Urothelium cell line (cell line): ENCODE measurements at regions not wholly inside any gene's neighbourhood (a gene's known extent, or its start where the extent isn't known, plus 50 kb on each side); places are given as distances from the start of the nearest gene placed in this dataset.
"Not testable (repeated sequence)": the region's sequence is repeated elsewhere in the genome, so short reads cannot be mapped to it uniquely, and the experiment has no call there.

ENCODE experiments used
- DNase-seq: peaks from one replicate; pipeline ENCODE4 v3.0.0; 2011; ENCODE audit warnings: low spot score, mixed read lengths
- FAIRE-seq: peaks from 2 replicates; lab custom pipeline; 2011; peaks lifted over from hg19 to GRCh38; lab: Jason Lieb, UNC

- FAIRE-seq (no peak), DNase-seq (no peak)
Observed at GRCh38 chr21:17185674-17186073, 327.2 kb upstream of the CXADR start.

GRCh38 chr21:17189963-17190362 is 322.9 kb upstream of the CXADR start:
- FAIRE-seq (no peak), DNase-seq (no peak)

- no peak for FAIRE-seq
Observed at GRCh38 chr21:17191346-17191993, 321.4 kb upstream of the CXADR start.

GRCh38 chr21:17195351-17195750 is 317.5 kb upstream of the CXADR start:
- no peak for FAIRE-seq
- no peak for DNase-seq

More at GRCh38 chr21:17191346-17191993, 321.4 kb upstream of the CXADR start:
- no peak for DNase-seq

- FAIRE-seq (no peak), DNase-seq (no peak)
Observed at GRCh38 chr21:17195976-17196375, 316.9 kb upstream of the CXADR start.

- FAIRE-seq (no peak), DNase-seq (no peak)
Observed at GRCh38 chr21:17196623-17197022, 316.2 kb upstream of the CXADR start.

GRCh38 chr21:17197996-17198395 is 314.8 kb upstream of the CXADR start:
- FAIRE-seq (no peak), DNase-seq (no peak)

GRCh38 chr21:17200250-17200649 is 312.6 kb upstream of the CXADR start:
- FAIRE-seq: no peak

GRCh38 chr21:17201741-17202260 is 311.0 kb upstream of the CXADR start:
- no peak for DNase-seq
- no peak for FAIRE-seq

More at GRCh38 chr21:17200250-17200649, 312.6 kb upstream of the CXADR start:
- no peak for DNase-seq

GRCh38 chr21:17214801-17215200 is 298.0 kb upstream of the CXADR start:
- FAIRE-seq (no peak), DNase-seq (no peak)

- FAIRE-seq, DNase-seq: not testable (repeated sequence)
Observed at GRCh38 chr21:17219050-17219449, 293.8 kb upstream of the CXADR start.

- no peak for DNase-seq
- no peak for FAIRE-seq
Observed at GRCh38 chr21:17231124-17231523, 281.7 kb upstream of the CXADR start.

- FAIRE-seq (no peak), DNase-seq (no peak)
Observed at GRCh38 chr21:17231771-17232170, 281.1 kb upstream of the CXADR start.

- no peak for FAIRE-seq
Observed at GRCh38 chr21:17238468-17238867, 274.4 kb upstream of the CXADR start.

GRCh38 chr21:17250778-17251241 is 262.0 kb upstream of the CXADR start:
- peak; percentile 13 for DNase-seq
- FAIRE-seq: no peak

More at GRCh38 chr21:17238468-17238867, 274.4 kb upstream of the CXADR start:
- no peak for DNase-seq

- no peak for DNase-seq
- FAIRE-seq: no peak
Observed at GRCh38 chr21:17257784-17258183, 255.1 kb upstream of the CXADR start.

GRCh38 chr21:17264182-17264581 is 248.7 kb upstream of the CXADR start:
- DNase-seq (no peak), FAIRE-seq (no peak)

- FAIRE-seq (no peak), DNase-seq (no peak)
Observed at GRCh38 chr21:17269760-17270159, 243.1 kb upstream of the CXADR start.

- DNase-seq (peak; percentile 48), FAIRE-seq (no peak)
Observed at GRCh38 chr21:17270229-17270628, 242.6 kb upstream of the CXADR start.

GRCh38 chr21:17279663-17280062 is 233.2 kb upstream of the CXADR start:
- DNase-seq (no peak), FAIRE-seq (no peak)

- not testable (repeated sequence) for DNase-seq, FAIRE-seq
Observed at GRCh38 chr21:17293016-17293562, 219.8 kb upstream of the CXADR start.

GRCh38 chr21:17295997-17296396 is 216.8 kb upstream of the CXADR start:
- no peak for DNase-seq
- FAIRE-seq: no peak
